Neuron (in vitro differentiated cells): ENCODE measurements at regions not wholly inside any gene's neighbourhood (a gene's known extent, or its start where the extent isn't known, plus 50 kb on each side); places are given as distances from the start of the nearest gene placed in this dataset.

ENCODE experiments used
- H2AFZ ChIP-seq: one replicate; pipeline ENCODE4 v1.6.1; 2013; ENCODE audit warnings: low read depth, mild to moderate bottlenecking, inconsistent platforms, low read length, moderate library complexity
- H3K27me3 ChIP-seq: one replicate; pipeline ENCODE4 v1.6.1; 2013; ENCODE audit warnings: low read length; ENCODE audit not compliant: insufficient read depth
- H3K36me3 ChIP-seq: one replicate; pipeline ENCODE4 v1.6.1; 2013; ENCODE audit warnings: low read length; ENCODE audit not compliant: insufficient read depth
- H3K4me1 ChIP-seq: one replicate; pipeline ENCODE4 v1.6.1; 2013; ENCODE audit warnings: low read length; ENCODE audit not compliant: insufficient read depth
- H3K4me3 ChIP-seq: 2 replicates; pipeline ENCODE4 v1.5.1; 2013; ENCODE audit warnings: mild to moderate bottlenecking, low read length, moderate library complexity
- H3K9me3 ChIP-seq: one replicate; pipeline ENCODE4 v1.6.1; 2013; ENCODE audit warnings: low read length

- H2AFZ ChIP-seq, result no peak overlapping the region
- no peaks in the 10 kb centered on the region for H3K9me3 ChIP-seq
- no peaks in the 10 kb centered on the region for H3K27me3 ChIP-seq
- H3K4me1 ChIP-seq, result no peaks in the 10 kb centered on the region
- H3K36me3 ChIP-seq, result no peaks in the 10 kb centered on the region
- H3K4me3 ChIP-seq, result no peak overlapping the region
Measured at GRCh38 chr2:65885266-65885665, 452.9 kb upstream of the SPRED2 start.

- Histone ChIP-seq H3K36me3 (no peaks in the 10 kb centered on the region), H2AFZ (no peak overlapping the region)
Measured at GRCh38 chr2:65881592-65881991, 449.2 kb upstream of the SPRED2 start.

GRCh38 chr2:65880436-65880835 lies 448.0 kb upstream of the SPRED2 start:
- no peak overlapping the region for H3K4me3 ChIP-seq
- no peaks in the 10 kb centered on the region for H3K4me1 ChIP-seq
- H3K36me3 ChIP-seq, result no peaks in the 10 kb centered on the region
- H3K9me3 ChIP-seq, result no peaks in the 10 kb centered on the region
- H3K27me3 ChIP-seq, result no peaks in the 10 kb centered on the region
- H2AFZ ChIP-seq, result no peak overlapping the region

More at GRCh38 chr2:65881592-65881991, 449.2 kb upstream of the SPRED2 start:
- no peaks in the 10 kb centered on the region for H3K9me3 ChIP-seq
- no peaks in the 10 kb centered on the region for H3K27me3 ChIP-seq
- H3K4me1 ChIP-seq, result no peaks in the 10 kb centered on the region
- H3K4me3 ChIP-seq, result no peak overlapping the region

DNA sequence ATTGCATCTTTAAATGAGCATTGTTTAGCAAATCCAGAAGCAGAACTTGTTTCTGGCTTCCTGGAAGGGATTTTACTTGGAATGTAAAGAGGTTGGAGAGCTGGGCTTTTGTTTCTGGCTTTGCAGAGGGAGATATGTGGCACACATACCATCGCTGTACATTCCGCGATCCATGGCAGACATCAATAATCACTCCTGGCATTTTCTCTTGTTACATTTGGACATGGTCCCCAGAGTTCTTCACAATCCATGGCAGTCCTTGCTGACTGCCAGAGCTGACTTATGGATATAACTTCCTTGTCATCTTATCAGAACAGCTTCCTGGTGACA lies 445.6 kb upstream of the SPRED2 start:
- Histone ChIP-seq H3K9me3 (no peaks in the 10 kb centered on the region), H2AFZ (no peak overlapping the region), H3K4me1 (no peaks in the 10 kb centered on the region), H3K27me3 (no peaks in the 10 kb centered on the region), H3K4me3 (no peak overlapping the region), H3K36me3 (no peaks in the 10 kb centered on the region)

GRCh38 chr2:65877331-65878010 lies 445.1 kb upstream of the SPRED2 start:
- Histone ChIP-seq H3K27me3 (no peaks in the 10 kb centered on the region), H3K4me3 (no peak overlapping the region), H3K9me3 (no peaks in the 10 kb centered on the region), H3K4me1 (no peaks in the 10 kb centered on the region), H2AFZ (no peak overlapping the region), H3K36me3 (no peaks in the 10 kb centered on the region)

GRCh38 chr2:65876114-65876513 lies 443.7 kb upstream of the SPRED2 start:
- H3K4me3 ChIP-seq, result no peak overlapping the region
- H3K4me1 ChIP-seq, result no peaks in the 10 kb centered on the region

DNA sequence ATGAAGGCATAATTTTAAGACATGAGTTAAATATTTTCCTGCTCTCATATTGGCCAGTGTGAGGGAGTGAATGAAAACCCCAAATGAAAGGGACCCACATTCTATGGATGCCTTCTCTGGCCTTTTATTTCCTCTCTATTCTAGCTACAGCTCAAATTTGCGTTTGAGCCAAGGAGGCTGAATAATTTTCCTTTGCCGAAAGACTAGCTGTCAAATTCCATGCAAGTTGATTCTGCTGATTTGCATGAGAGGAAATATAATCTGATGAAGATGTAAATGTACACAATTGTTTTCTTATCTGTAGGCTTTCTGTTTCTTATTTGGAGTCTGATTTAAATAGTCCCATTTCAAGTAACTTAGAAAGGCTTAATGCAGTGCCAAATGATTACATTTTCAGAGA lies 438.4 kb upstream of the SPRED2 start:
- H3K36me3 ChIP-seq, result no peaks in the 10 kb centered on the region
- no peaks in the 10 kb centered on the region for H3K9me3 ChIP-seq
- H3K27me3 ChIP-seq, result no peaks in the 10 kb centered on the region
- no peak overlapping the region for H2AFZ ChIP-seq
- no peaks in the 10 kb centered on the region for H3K4me1 ChIP-seq
- no peak overlapping the region for H3K4me3 ChIP-seq

More at GRCh38 chr2:65876114-65876513, 443.7 kb upstream of the SPRED2 start:
- Histone ChIP-seq H3K9me3 (no peaks in the 10 kb centered on the region), H3K36me3 (no peaks in the 10 kb centered on the region), H2AFZ (no peak overlapping the region), H3K27me3 (no peaks in the 10 kb centered on the region)

DNA sequence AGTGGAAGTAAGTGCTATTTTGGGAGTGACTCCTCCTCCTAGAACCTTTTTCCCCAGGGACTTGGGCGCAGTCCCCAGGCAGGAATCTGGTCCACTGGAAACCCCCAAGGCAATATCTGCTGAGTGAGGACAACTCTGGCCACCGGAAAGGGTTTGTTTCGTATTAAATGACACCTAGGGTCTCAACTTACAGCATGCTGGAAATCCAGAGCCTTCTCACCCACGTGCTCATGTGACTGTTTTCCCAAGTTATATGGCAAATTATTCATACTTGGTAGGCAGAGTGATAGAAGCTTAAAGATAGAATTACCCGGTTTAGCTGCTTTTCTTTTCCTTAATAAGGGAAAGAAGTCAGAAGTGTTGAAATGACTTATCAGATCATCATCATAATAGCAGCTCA lies 436.9 kb upstream of the SPRED2 start:
- Histone ChIP-seq H2AFZ (no peak overlapping the region), H3K4me3 (no peak overlapping the region), H3K27me3 (no peaks in the 10 kb centered on the region), H3K36me3 (no peaks in the 10 kb centered on the region), H3K4me1 (peaks cover 5% of the 10 kb centered on the region), H3K9me3 (no peaks in the 10 kb centered on the region)

DNA sequence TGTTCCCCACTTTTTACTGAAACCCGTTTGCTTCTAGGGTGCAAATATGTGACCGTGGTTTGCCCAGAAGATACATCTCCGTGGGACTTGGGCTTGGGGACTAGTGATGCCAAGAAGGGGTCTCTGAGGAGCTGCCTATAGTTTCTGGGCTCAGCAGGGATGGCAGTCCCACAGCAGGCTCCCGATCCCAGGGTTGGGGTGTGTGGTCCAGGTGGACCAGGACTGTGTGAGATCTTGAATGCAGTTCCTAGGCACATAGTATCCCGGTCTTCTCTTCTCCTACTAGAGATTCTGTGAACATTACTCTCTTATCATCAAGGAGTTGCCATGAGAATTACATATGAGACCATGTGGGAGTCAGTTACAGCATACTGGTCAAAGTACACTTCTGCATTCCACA lies 435.8 kb upstream of the SPRED2 start:
- Histone ChIP-seq H3K9me3 (no peaks in the 10 kb centered on the region), H3K36me3 (no peaks in the 10 kb centered on the region), H3K4me3 (no peak overlapping the region), H2AFZ (no peak overlapping the region), H3K27me3 (no peaks in the 10 kb centered on the region), H3K4me1 (peaks cover 12% of the 10 kb centered on the region)

GRCh38 chr2:65867446-65867845 lies 435.0 kb upstream of the SPRED2 start:
- peaks cover 12% of the 10 kb centered on the region for H3K4me1 ChIP-seq
- no peaks in the 10 kb centered on the region for H3K36me3 ChIP-seq
- no peak overlapping the region for H3K4me3 ChIP-seq
- no peaks in the 10 kb centered on the region for H3K9me3 ChIP-seq
- H2AFZ ChIP-seq, result no peak overlapping the region
- H3K27me3 ChIP-seq, result no peaks in the 10 kb centered on the region

DNA sequence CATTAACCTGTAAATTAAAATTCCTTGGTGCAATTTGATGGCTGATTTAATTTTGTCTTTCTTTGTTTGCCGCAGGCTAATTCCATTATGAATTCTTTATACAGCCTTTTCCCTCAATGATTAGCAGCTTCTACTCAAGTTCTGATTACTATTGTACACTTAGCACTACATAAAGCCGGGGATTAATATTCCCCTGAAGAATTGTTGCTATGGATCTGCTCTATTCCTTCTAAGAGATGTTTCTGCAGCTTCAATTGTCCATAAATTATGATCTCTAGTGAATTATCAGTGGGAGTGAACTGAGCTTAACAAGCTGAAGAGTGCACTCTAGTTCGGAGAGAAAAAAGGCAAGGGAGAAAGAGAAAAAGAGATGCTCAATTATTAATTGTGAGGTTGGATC lies 433.7 kb upstream of the SPRED2 start:
- Histone ChIP-seq H2AFZ (no peak overlapping the region), H3K4me1 (peaks cover 12% of the 10 kb centered on the region), H3K9me3 (no peaks in the 10 kb centered on the region), H3K27me3 (no peaks in the 10 kb centered on the region), H3K4me3 (no peak overlapping the region), H3K36me3 (no peaks in the 10 kb centered on the region)

GRCh38 chr2:65864619-65865018 lies 432.2 kb upstream of the SPRED2 start:
- Histone ChIP-seq H3K4me1 (peaks cover 12% of the 10 kb centered on the region), H3K4me3 (no peak overlapping the region), H3K27me3 (no peaks in the 10 kb centered on the region), H2AFZ (no peak overlapping the region), H3K36me3 (no peaks in the 10 kb centered on the region), H3K9me3 (no peaks in the 10 kb centered on the region)

- Histone ChIP-seq H3K9me3 (no peaks in the 10 kb centered on the region), H2AFZ (no peak overlapping the region), H3K4me3 (no peak overlapping the region), H3K36me3 (no peaks in the 10 kb centered on the region), H3K4me1 (peaks cover 12% of the 10 kb centered on the region), H3K27me3 (no peaks in the 10 kb centered on the region)
Measured at GRCh38 chr2:65863713-65864112, 431.3 kb upstream of the SPRED2 start.

- Histone ChIP-seq H2AFZ (no peak overlapping the region), H3K27me3 (no peaks in the 10 kb centered on the region), H3K9me3 (no peaks in the 10 kb centered on the region), H3K4me1 (no peaks in the 10 kb centered on the region), H3K36me3 (no peaks in the 10 kb centered on the region), H3K4me3 (no peak overlapping the region)
Measured at GRCh38 chr2:65856928-65857327, 424.5 kb upstream of the SPRED2 start.
